ENCODE measurements at regions not wholly inside any gene's neighbourhood (a gene's known extent, or its start where the extent isn't known, plus 50 kb on each side); places are given as distances from the start of the nearest gene placed in this dataset.
A peak's percentile ranks its signal among the peaks of the same experiment; 100 is the strongest.
"Not testable (repeated sequence)": the region's sequence is repeated elsewhere in the genome, so short reads cannot be mapped to it uniquely, and the experiment has no call there.

- DNase-seq (ENCODE audit: low read depth in 2 of 2) = no peak
These were observed 238.2 kb downstream of the NRIP1 start for GRCh38 chr21:14826630-14827029.

DNA sequence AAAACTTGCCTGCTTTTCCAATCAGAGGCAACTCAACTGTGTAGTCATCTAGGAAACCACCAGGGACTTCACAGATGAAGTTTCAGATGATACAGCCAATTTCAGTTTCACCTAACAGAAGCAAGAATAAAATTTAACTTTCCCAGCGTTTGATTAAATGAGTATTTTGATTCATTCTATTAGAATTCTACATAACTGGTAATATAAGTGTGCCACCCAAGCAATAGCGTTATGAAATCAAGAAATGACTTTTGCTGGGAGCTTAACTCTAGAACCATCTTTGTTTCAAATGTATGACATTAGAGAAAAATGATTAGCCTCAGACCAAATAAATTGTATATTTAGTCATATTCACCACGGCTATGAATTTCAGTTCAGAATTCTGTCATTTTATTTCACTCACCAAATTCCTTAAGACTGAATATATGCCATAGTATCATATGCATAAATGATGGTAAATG is 239.3 kb downstream of the NRIP1 start:
- DNase-seq (ENCODE audit: low read depth in 2 of 2) = no peak

DNA sequence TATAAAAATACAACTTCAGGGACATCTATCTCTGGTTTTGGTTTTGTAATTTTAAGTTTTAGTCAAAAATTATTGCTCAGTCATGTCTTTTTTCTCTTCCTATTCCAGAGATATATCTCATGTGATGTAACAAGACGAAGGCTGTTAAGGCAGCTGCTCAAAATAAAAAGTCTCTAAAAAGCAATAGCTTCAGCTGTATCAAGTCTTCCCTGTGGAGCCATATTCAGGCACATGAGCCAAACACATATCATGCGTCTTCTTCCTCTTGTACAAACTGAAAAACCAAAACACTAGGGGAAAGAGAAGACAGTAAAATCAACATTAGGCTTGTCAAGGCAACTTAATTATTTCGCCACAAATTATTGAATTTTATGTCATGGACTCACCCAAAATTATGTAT is 240.7 kb downstream of the NRIP1 start:
- DNase-seq (ENCODE audit: low read depth in 2 of 2) = no peak

- DNase-seq (ENCODE audit: low read depth in 2 of 2) = no peak
These were observed 247.5 kb downstream of the NRIP1 start for GRCh38 chr21:14817311-14817710.

DNA sequence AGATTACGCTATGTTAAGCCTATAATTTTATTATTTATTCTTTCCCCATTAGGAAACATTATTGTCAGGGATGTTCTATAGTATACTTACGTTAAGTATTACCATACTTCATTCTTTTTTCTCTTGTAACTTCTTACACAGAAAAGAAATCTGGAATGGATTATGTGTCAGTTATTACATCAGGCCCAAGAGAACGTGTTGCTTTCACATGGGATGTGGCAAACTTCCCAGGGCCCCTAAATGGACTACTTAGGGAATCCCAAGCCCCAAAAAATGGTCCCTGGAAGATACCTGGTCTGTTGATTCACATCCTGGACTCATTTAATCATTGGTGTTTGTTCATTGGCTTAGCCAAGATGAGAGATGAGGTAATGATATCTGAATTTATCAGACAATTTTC is 249.8 kb downstream of the NRIP1 start:
- DNase-seq (ENCODE audit: low read depth in 2 of 2) = no peak

- no peak for DNase-seq (ENCODE audit: low read depth in 2 of 2)
These were observed 250.5 kb downstream of the NRIP1 start for GRCh38 chr21:14814282-14814681.

- not testable (repeated sequence) for DNase-seq (ENCODE audit: low read depth in 2 of 2)
These were observed 258.1 kb upstream of the SAMSN1 start for GRCh38 chr21:14804170-14804569.

GRCh38 chr21:14797543-14797942 is 251.4 kb upstream of the SAMSN1 start:
- DNase-seq (ENCODE audit: low read depth in 2 of 2) = no peak

GRCh38 chr21:14787312-14787711 is 241.2 kb upstream of the SAMSN1 start:
- DNase-seq (ENCODE audit: low read depth in 2 of 2) = no peak

- no peak for DNase-seq (ENCODE audit: low read depth in 2 of 2)
These were observed 239.6 kb upstream of the SAMSN1 start for GRCh38 chr21:14785679-14786078.

DNA sequence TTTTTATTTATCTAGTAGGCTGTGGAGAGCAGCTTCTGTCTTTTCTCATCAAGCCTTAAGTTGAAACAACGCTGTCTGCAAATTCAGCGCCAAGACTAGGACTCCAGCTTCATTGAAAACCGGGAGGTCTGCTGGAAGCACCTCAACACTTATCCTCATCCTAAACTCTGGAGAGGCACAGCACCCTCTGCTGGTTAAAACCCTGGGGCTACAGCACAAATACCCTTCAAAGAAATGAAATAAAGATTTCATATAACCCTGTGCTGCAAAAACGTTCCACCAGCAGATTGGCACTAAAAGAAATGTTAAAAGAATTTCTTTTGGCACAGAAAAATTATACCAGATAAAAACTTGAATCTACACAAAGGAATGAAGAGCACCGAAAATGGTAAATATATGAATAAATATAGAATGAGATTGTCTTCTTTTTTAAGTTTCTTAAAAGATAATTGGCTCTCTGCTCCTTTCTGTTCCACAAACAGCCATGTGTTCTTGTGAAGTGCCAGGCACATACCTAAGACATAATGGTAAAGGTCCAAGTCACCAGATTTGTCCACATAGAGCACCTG is 227.7 kb upstream of the SAMSN1 start:
- DNase-seq (ENCODE audit: low read depth in 2 of 2) = peak; percentile 1 to 57

- DNase-seq (ENCODE audit: low read depth in 2 of 2) = no peak
These were observed 225.5 kb upstream of the SAMSN1 start for GRCh38 chr21:14771593-14771992.

DNA sequence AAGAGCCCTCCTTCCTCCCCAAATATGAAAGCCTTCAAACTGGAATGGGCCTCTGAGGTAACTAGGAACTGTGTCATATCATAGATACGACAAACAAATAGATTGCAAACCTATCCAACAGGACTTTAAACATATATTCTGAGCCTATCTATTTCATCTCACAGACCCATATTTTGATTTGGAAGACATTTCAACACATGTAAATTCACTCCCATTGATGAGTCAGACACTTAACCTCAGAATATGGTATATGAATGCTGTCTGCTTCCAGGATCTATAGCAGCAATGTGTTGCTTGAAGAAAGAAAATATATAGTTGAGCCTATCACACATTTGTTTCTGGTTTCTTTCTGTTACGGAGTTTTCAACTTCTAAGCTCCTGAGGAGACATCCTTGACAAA is 221.9 kb upstream of the SAMSN1 start:
- DNase-seq (ENCODE audit: low read depth in 2 of 2) = no peak

DNA sequence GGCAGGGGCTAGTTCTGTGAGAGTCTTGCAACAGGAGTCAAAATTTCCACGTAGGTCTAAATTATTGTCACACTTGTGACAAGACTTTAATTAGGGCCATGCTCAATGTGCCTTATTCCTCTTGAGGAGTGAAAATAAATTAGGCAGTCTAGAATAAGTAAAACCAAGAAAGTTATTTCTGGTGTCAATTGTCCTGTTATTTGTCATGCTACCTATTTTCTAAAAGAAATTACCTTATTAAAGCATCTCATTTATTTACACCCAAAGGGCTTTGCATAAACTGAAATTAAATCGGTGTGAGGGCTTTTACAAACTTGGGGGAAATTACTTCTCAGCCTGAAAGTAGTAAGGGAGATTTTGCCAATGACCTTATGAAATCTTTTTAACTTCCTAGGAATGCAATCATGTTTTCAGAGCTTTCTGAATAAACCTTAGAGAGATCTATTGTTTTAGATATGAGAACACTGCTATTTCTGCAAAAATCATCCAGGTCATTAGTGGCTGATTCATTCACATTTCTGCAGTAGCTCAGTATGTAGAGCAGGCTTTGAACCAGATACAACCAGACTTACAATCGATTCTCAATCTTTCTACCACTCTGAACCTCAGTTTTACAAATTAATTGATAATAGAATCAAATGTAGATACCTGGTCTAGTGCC is 221.2 kb upstream of the SAMSN1 start:
- no peak for DNase-seq (ENCODE audit: low read depth in 2 of 2)

DNA sequence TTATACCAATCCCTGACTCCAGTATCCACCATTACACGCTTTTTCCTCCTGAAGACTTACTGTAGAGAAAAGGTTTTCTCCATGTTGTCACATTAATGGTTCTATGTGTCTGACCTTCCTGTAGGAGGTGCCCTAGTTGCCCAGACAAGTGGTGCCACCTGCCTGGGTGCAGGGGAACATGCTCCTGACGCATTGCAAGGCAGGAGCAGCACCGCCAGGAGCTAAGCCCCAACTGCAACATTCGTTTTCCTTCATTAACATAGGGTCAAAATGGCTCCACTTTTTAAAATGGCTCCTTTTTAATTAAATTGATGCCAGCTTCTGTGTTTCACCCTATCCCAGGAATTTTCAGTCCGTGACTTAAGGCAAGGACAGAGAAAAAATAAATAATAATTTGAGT is 220.1 kb upstream of the SAMSN1 start:
- no peak for DNase-seq (ENCODE audit: low read depth in 2 of 2)

DNA sequence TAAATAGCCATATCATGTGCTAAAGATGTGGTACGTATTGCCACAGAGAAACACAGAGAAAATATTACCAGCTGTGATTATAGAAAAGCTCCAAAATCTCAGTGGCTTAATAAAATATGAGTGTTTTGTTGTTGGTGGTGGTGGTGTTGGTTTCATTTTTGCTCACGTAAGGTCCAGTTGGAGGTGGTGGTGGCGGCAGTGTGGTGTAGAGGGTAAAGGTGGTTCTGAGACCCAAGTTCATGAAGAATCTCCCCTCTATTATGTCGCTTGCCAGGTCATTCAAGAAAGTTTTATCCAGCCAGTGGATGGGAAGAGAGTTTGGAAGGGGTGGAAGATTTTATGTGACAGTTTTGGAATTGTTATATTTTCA is 217.6 kb upstream of the SAMSN1 start:
- no peak for DNase-seq (ENCODE audit: low read depth in 2 of 2)

GRCh38 chr21:14762734-14763694 is 216.9 kb upstream of the SAMSN1 start:
- no peak for DNase-seq (ENCODE audit: low read depth in 2 of 2)

DNA sequence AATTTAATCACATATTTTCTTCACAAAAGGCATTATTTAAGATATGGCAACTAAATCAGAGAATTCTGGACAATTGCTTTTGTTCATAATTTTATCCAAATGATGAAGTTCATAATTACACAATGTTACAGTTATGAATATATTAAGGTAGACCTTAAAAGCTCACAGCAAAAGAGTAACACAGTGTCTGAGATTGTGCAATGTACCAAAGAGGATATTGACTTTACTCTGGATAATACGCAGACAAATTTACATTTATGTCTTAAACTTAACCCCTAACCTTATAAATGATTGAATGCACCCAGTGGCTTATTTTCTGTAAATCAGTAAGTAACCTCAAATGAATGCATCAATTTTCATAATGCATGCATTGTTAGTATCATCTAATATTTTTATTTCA is 216.2 kb upstream of the SAMSN1 start:
- no peak for DNase-seq (ENCODE audit: low read depth in 2 of 2)

- no peak for DNase-seq (ENCODE audit: low read depth in 2 of 2)
These were observed 213.2 kb upstream of the SAMSN1 start for GRCh38 chr21:14759285-14759684.

- no peak for DNase-seq (ENCODE audit: low read depth in 2 of 2)
These were observed 212.7 kb upstream of the SAMSN1 start for GRCh38 chr21:14758849-14759248.

- no peak for DNase-seq (ENCODE audit: low read depth in 2 of 2)
These were observed 211.6 kb upstream of the SAMSN1 start for GRCh38 chr21:14757533-14758327.

DNA sequence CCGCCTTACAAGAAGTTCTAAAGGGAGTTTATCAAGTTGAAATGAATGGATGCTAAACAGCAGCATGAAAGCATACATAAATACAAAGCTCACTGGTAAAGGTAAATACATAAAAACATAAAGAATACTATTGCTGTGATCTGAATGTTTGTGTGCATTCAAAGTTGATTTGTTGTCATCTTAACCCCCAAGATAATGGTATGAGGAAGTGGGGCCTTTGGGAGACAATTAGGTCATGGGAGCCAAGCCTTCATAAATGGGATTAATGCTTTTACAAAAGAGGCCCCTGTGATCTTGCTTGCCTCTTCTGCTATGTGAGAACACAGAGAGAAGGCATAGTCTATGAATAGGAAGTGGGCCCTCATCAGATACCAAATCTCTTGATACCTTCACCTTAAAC is 209.0 kb upstream of the SAMSN1 start:
- DNase-seq (ENCODE audit: low read depth in 2 of 2) = no peak
